ENCODE measurements at regions not wholly inside any gene's neighbourhood (a gene's known extent, or its start where the extent isn't known, plus 50 kb on each side); places are given as distances from the start of the nearest gene placed in this dataset.

- TF ChIP-seq SUZ12 (IDR thresholded peaks at IDR 0.05; ENCODE audit: low read length): no peak
Measured at GRCh38 chr2:190584980-190585661, 50.6 kb upstream of the NEMP2 start (continued).

Measured in H1 (cell line).